GM21619 (cell line): ENCODE measurements at regions not wholly inside any gene's neighbourhood (a gene's known extent, or its start where the extent isn't known, plus 50 kb on each side); places are given as distances from the start of the nearest gene placed in this dataset.
"Not testable (repeated sequence)": the region's sequence is repeated elsewhere in the genome, so short reads cannot be mapped to it uniquely, and the experiment has no call there.

Source experiments
- ATAC-seq: cut with Tn5 transposase; IDR thresholded peaks from one replicate; pipeline ENCODE4 v1.9.1; 2021; ENCODE audit not compliant: unreplicated experiment

- no peak for ATAC-seq
These were observed 50.4 kb upstream of the PRSS23 start for GRCh38 chr11:86749821-86750401.

- no peak for ATAC-seq
These were observed 51.0 kb upstream of the PRSS23 start for GRCh38 chr11:86749376-86749775.

- no peak for ATAC-seq
These were observed 52.0 kb upstream of the PRSS23 start for GRCh38 chr11:86748296-86748695.

GRCh38 chr11:86747801-86748200, 52.5 kb upstream of the PRSS23 start:
- ATAC-seq, result no peak

- ATAC-seq, result no peak
These were observed 53.8 kb upstream of the PRSS23 start for GRCh38 chr11:86746514-86746913.

- ATAC-seq, result no peak
These were observed 54.8 kb upstream of the PRSS23 start for GRCh38 chr11:86745571-86745970.

- ATAC-seq, result peak; percentile 49
These were observed 56.9 kb upstream of the PRSS23 start for GRCh38 chr11:86743223-86744118.

GRCh38 chr11:86741839-86742805, 58.2 kb upstream of the PRSS23 start:
- no peak for ATAC-seq

GRCh38 chr11:86741484-86741835, 58.9 kb upstream of the PRSS23 start:
- no peak for ATAC-seq

GRCh38 chr11:86740628-86741483, 59.5 kb upstream of the PRSS23 start:
- ATAC-seq, result no peak

GRCh38 chr11:86738568-86738967, 61.8 kb upstream of the PRSS23 start:
- no peak for ATAC-seq

- ATAC-seq, result no peak
These were observed 62.6 kb upstream of the PRSS23 start for GRCh38 chr11:86737737-86738136.

GRCh38 chr11:86737230-86737629, 63.1 kb upstream of the PRSS23 start:
- no peak for ATAC-seq

GRCh38 chr11:86736291-86737143, 63.8 kb upstream of the PRSS23 start:
- no peak for ATAC-seq

GRCh38 chr11:86735451-86736290, 63.3 kb upstream of the ME3 start:
- ATAC-seq, result no peak

GRCh38 chr11:86732739-86733138, 60.3 kb upstream of the ME3 start:
- ATAC-seq, result not testable (repeated sequence)

GRCh38 chr11:86732286-86732685, 59.9 kb upstream of the ME3 start:
- ATAC-seq, result not testable (repeated sequence)

GRCh38 chr11:86729576-86729975, 57.2 kb upstream of the ME3 start:
- ATAC-seq, result not testable (repeated sequence)

GRCh38 chr11:86728562-86728961, 56.1 kb upstream of the ME3 start:
- ATAC-seq, result no peak
